ENCODE measurements at regions not wholly inside any gene's neighbourhood (a gene's known extent, or its start where the extent isn't known, plus 50 kb on each side); places are given as distances from the start of the nearest gene placed in this dataset.

- TF ChIP-seq CTCF (IDR thresholded peaks at IDR 0.05) (no peak), POLR2A (IDR thresholded peaks at IDR 0.05) (no peak)
These were observed 122.0 kb downstream of the ADSS2 start for GRCh38 chr1:244329591-244330317.
